GM12878 (cell line): ENCODE measurements at regions not wholly inside any gene's neighbourhood (a gene's known extent, or its start where the extent isn't known, plus 50 kb on each side); places are given as distances from the start of the nearest gene placed in this dataset.

Experiments
- ATAC-seq: fragments of 200-7000 bp; cut with Tn5 transposase; 3 replicates; pipeline ENCODE4 v1.9.1; 2020; ENCODE audit warnings: mild to moderate bottlenecking, moderate library complexity
- BruUV-seq: library from RNA; stranded (reverse); fragments of 400-500 nt; replicated peaks from 2 replicates; lab custom pipeline; 2021; lab: Mats Ljungman, UMichigan
- CTCF ChIA-PET: fragments of 300-600 bp; sonication (Branson Sonifier 250); formaldehyde crosslinking; extraction: SDS; loops from one replicate; lab custom pipeline; 2021; ENCODE audit warnings: inconsistent platforms; lab: Yijun Ruan, JAX
- POLR2A ChIA-PET: fragments of 350-600 bp; formaldehyde crosslinking; extraction: SDS; loops from one replicate; lab custom pipeline; 2021; ENCODE audit warnings: inconsistent platforms; lab: Charles Lee
- RAD21 ChIA-PET: fragments of 300-600 bp; sonication (Branson Sonifier 250); formaldehyde crosslinking; loops from one replicate; lab custom pipeline; 2023; ENCODE audit warnings: antibody characterized with exemption; ENCODE audit not compliant: unreplicated experiment; lab: Charles Lee
- SMC1A ChIA-PET: fragments of 300-600 bp; sonication (Branson Sonifier 250); formaldehyde crosslinking; loops from one replicate; lab custom pipeline; 2023; ENCODE audit not compliant: unreplicated experiment, uncharacterized antibody; lab: Charles Lee
- DNase-seq: peaks from one replicate; pipeline ENCODE4 v3.0.0-alpha.2; 2011; ENCODE audit warnings: low read depth, low spot score
- FAIRE-seq: peaks from 3 replicates; lab custom pipeline; 2011; peaks lifted over from hg19 to GRCh38; lab: Jason Lieb, UNC
- H2AFZ ChIP-seq: 2 replicates; pipeline ENCODE4 v1.6.0; 2011; ENCODE audit warnings: low read depth, low read length, control low read depth; ENCODE audit not compliant: control insufficient read depth
- H3K27ac ChIP-seq: 2 replicates; pipeline ENCODE4 v1.5.1; 2011; ENCODE audit warnings: control low read depth; ENCODE audit not compliant: control insufficient read depth, insufficient read depth
- H3K27me3 ChIP-seq, 2 experiments: replicated peaks in 1 of 2; 2 replicates each; pipeline versions ENCODE4 v1.6.0 to v1.6.1; 2011; ENCODE audit warnings: low read length in 1 of 2; ENCODE audit not compliant: control insufficient read depth in 2 of 2, insufficient read depth in 2 of 2
- H3K36me3 ChIP-seq, 2 experiments: 2 replicates each; pipeline ENCODE4 v1.5.1; 2011; ENCODE audit warnings: low read length in 1 of 2; ENCODE audit not compliant: control insufficient read depth in 2 of 2, insufficient read depth in 2 of 2
- H3K4me1 ChIP-seq: 2 replicates; pipeline ENCODE4 v1.6.1; 2011; ENCODE audit warnings: mild to moderate bottlenecking, low read length, moderate library complexity, mixed read lengths; ENCODE audit not compliant: control insufficient read depth, insufficient read depth
- H3K4me2 ChIP-seq: 2 replicates; pipeline ENCODE4 v1.6.0; 2011; ENCODE audit warnings: control low read depth; ENCODE audit not compliant: control insufficient read depth, insufficient read depth
- H3K4me3 ChIP-seq: fragments of 200-600 bp; sonication (generic); 2 replicates; pipeline ENCODE4 v1.5.1; 2016
- H3K79me2 ChIP-seq: 2 replicates; pipeline ENCODE4 v1.6.0; 2011; ENCODE audit warnings: low read length; ENCODE audit not compliant: control insufficient read depth, insufficient read depth
- H3K9ac ChIP-seq: 2 replicates; pipeline ENCODE4 v1.8.0; 2011; ENCODE audit warnings: low read length, control low read depth, mixed read lengths; ENCODE audit not compliant: control insufficient read depth, insufficient read depth
- H3K9me3 ChIP-seq: replicated peaks from 3 replicates; pipeline ENCODE4 v1.5.1; 2011; ENCODE audit warnings: mild to moderate bottlenecking, low read length; ENCODE audit not compliant: control insufficient read depth, insufficient read depth
- H4K20me1 ChIP-seq: 2 replicates; pipeline ENCODE4 v1.6.0; 2011; ENCODE audit not compliant: control insufficient read depth, insufficient read depth
- CTCF ChIP-seq, 3 experiments: IDR thresholded peaks in 2 of 3; conservative IDR thresholded peaks in 1 of 3; 2 replicates each; pipeline ENCODE4 v1.5.1; 2011; ENCODE audit warnings: low read depth in 3 of 3, low read length in 3 of 3, mild to moderate bottlenecking in 3 of 3, control low read depth in 2 of 3, moderate library complexity in 2 of 3, inconsistent platforms in 1 of 3, mixed read lengths in 1 of 3; ENCODE audit not compliant: control insufficient read depth in 2 of 3, insufficient read depth in 1 of 3; ENCODE audit errors: extremely low read depth in 1 of 3
- GATAD2B ChIP-seq: fragments of 450-650 bp; conservative IDR thresholded peaks from 2 replicates; pipeline ENCODE4 v1.6.1; 2017; ENCODE audit warnings: low read depth, mild to moderate bottlenecking, moderate library complexity
- NBN ChIP-seq: fragments of 450-650 bp; IDR thresholded peaks from 2 replicates; pipeline ENCODE4 v1.6.1; 2016
- SMAD5 ChIP-seq: IDR thresholded peaks from 2 replicates; pipeline ENCODE4 v1.6.1; 2016; ENCODE audit warnings: antibody characterized with exemption, low read depth
- SUZ12 ChIP-seq: fragments of 200-600 bp; sonication (generic); IDR thresholded peaks from one replicate; pipeline ENCODE4 v1.6.1; 2018; ENCODE audit warnings: antibody characterized with exemption, mild to moderate bottlenecking; ENCODE audit not compliant: unreplicated experiment
- TARDBP ChIP-seq: IDR thresholded peaks from 2 replicates; pipeline ENCODE4 v1.6.1; 2016; ENCODE audit warnings: borderline replicate concordance
- YY1 ChIP-seq: IDR thresholded peaks from 2 replicates; pipeline ENCODE4 v1.6.1; 2011; ENCODE audit warnings: low read depth, mild to moderate bottlenecking, low read length
- WGBS: methylation state at CpG from one replicate; pipeline ENCODE4 v1.1.6; 2016; ENCODE audit warnings: low lambda C conversion rate; ENCODE audit not compliant: insufficient replicate concordance, insufficient coverage; ENCODE audit errors: missing lambda C conversion rate; 5-methylcytosine and 5-hydroxymethylcytosine counted together
- in situ Hi-C: fragments of 300-500 bp; cut with MboI; formaldehyde crosslinking; loops from 9 replicates; pipeline ENCODE4 v1.14.3; 2018; ENCODE audit warnings: mixed read lengths
- intact Hi-C: fragments of 100-400 bp; cut with micrococcal nuclease; formaldehyde crosslinking; loops from one replicate; pipeline ENCODE4 v1.14.2; 2022; ENCODE audit not compliant: unreplicated experiment
- TF ChIP-seq, protein P1 (sequence below): IDR thresholded peaks from 2 replicates; pipeline ENCODE4 v1.6.1; 2011; ENCODE audit warnings: low read depth, low read length, improper control_type of control experiment, borderline replicate concordance
- TF ChIP-seq, protein P2 (sequence below): fragments of 450-650 bp; IDR thresholded peaks from 2 replicates; pipeline ENCODE4 v1.6.1; 2017; ENCODE audit warnings: mild to moderate bottlenecking, moderate library complexity

DNA sequence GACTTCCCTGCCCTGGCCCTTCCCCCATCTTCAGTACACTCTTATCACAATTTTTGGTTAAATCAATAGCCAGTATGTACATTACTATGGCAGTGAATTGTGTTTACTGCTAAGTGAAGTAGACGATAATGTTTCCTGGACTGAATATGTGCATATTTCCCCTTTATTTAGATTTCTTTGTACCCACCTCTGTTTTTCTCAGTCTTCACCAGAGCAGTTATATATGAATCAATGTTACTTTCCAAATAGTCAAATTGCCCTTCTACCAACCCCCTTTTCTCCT is 97.1 kb upstream of the HS6ST1 start:
- no peak for ATAC-seq
- FAIRE-seq = no peak
- Histone ChIP-seq H3K27me3 (no peaks in the 10 kb centered on the region), H3K4me1 (no peaks in the 10 kb centered on the region), H3K36me3 (no peaks in the 10 kb centered on the region), H3K4me3 (no peak overlapping the region), H4K20me1 (no peaks in the 10 kb centered on the region), H3K9ac (no peak overlapping the region), H3K4me2 (no peak overlapping the region), H3K79me2 (no peaks in the 10 kb centered on the region), H3K27ac (no peak overlapping the region), H2AFZ (no peak overlapping the region), H3K9me3 (no peaks in the 10 kb centered on the region)
- ChIA-PET RAD21 (no interaction called here), SMC1A (no interaction called here), CTCF (no interaction called here), POLR2A (no interaction called here)
- in situ Hi-C loops = no loop called here
- BruUV-seq = no TSS peak
- WGBS = 100% methylated on average over 1 of the region's 1 CpG
- no peak for DNase-seq
- TF ChIP-seq, protein P1, sequence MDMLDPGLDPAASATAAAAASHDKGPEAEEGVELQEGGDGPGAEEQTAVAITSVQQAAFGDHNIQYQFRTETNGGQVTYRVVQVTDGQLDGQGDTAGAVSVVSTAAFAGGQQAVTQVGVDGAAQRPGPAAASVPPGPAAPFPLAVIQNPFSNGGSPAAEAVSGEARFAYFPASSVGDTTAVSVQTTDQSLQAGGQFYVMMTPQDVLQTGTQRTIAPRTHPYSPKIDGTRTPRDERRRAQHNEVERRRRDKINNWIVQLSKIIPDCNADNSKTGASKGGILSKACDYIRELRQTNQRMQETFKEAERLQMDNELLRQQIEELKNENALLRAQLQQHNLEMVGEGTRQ = no peak
- TF ChIP-seq YY1 = no peak
- TF ChIP-seq NBN = no peak
- TF ChIP-seq GATAD2B = no peak
- intact Hi-C loops = no loop called here

DNA sequence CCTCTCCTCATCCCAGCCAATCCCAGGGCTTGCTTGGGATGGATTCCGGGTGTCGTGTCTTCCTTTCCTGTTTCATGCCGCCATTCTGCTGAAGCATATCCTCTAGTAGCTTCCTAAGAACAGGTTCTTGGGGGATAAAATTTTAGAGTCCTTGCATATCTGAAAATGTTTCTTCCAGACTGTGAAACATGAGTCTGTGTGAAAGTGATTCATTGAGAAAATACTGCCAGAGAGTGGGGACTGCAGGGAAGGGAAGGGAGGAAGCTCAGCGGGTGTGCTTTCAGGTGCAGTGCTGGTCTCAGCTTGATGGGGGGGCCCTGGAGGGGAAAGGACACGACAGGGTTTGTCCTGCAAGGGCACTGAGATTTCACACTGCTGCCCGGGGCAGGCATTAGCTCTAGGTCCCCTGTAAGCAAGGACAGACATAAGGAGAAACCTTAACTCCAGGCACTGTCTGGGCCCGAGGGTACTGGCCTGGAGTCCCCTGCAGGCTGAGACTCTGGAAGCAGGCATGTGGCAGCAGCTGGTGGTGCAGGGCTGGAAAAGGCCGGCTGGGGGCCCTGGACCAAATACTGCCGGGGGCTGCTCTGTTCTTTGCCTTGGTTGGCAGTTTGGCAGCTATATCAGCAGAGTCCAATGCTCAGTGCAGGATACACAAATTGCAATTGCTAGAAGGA is 97.6 kb upstream of the HS6ST1 start:
- in situ Hi-C loops = no loop called here
- no peak overlapping the region for H3K4me3 ChIP-seq
- no peaks in the 10 kb centered on the region for H3K27me3 ChIP-seq
- FAIRE-seq = no peak
- no TSS peak for BruUV-seq
- H3K36me3 ChIP-seq = no peaks in the 10 kb centered on the region
- ATAC-seq = no peak
- H3K4me1 ChIP-seq = no peaks in the 10 kb centered on the region
- no peak for DNase-seq
- ChIA-PET POLR2A (no interaction called here), RAD21 (no interaction called here), CTCF (no interaction called here), SMC1A (no interaction called here)
- H3K9ac ChIP-seq = no peak overlapping the region
- H3K4me2 ChIP-seq = no peak overlapping the region
- intact Hi-C loops = no loop called here
- H4K20me1 ChIP-seq = no peaks in the 10 kb centered on the region
- H3K79me2 ChIP-seq = no peaks in the 10 kb centered on the region
- H2AFZ ChIP-seq = no peak overlapping the region
- 38% methylated on average over 9 of the region's 9 CpGs for WGBS
- no peak overlapping the region for H3K27ac ChIP-seq
- no peaks in the 10 kb centered on the region for H3K9me3 ChIP-seq
- TF ChIP-seq SMAD5 (no peak), SUZ12 (no peak), TARDBP (no peak), CTCF (IDR thresholded peaks at IDR 0.05 in 2 of 3, conservative IDR thresholded peaks at IDR 0.05 in 1 of 3; ENCODE audit: control insufficient read depth in 2 of 3, extremely low read depth in 1 of 3, insufficient read depth in 1 of 3, low read depth in 3 of 3, low read length in 3 of 3) (no peak)
- TF ChIP-seq, protein P2, sequence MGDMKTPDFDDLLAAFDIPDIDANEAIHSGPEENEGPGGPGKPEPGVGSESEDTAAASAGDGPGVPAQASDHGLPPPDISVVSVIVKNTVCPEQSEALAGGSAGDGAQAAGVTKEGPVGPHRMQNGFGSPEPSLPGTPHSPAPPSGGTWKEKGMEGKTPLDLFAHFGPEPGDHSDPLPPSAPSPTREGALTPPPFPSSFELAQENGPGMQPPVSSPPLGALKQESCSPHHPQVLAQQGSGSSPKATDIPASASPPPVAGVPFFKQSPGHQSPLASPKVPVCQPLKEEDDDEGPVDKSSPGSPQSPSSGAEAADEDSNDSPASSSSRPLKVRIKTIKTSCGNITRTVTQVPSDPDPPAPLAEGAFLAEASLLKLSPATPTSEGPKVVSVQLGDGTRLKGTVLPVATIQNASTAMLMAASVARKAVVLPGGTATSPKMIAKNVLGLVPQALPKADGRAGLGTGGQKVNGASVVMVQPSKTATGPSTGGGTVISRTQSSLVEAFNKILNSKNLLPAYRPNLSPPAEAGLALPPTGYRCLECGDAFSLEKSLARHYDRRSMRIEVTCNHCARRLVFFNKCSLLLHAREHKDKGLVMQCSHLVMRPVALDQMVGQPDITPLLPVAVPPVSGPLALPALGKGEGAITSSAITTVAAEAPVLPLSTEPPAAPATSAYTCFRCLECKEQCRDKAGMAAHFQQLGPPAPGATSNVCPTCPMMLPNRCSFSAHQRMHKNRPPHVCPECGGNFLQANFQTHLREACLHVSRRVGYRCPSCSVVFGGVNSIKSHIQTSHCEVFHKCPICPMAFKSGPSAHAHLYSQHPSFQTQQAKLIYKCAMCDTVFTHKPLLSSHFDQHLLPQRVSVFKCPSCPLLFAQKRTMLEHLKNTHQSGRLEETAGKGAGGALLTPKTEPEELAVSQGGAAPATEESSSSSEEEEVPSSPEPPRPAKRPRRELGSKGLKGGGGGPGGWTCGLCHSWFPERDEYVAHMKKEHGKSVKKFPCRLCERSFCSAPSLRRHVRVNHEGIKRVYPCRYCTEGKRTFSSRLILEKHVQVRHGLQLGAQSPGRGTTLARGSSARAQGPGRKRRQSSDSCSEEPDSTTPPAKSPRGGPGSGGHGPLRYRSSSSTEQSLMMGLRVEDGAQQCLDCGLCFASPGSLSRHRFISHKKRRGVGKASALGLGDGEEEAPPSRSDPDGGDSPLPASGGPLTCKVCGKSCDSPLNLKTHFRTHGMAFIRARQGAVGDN = no peak
